ENCODE measurements at regions not wholly inside any gene's neighbourhood (a gene's known extent, or its start where the extent isn't known, plus 50 kb on each side); places are given as distances from the start of the nearest gene placed in this dataset.

DNA sequence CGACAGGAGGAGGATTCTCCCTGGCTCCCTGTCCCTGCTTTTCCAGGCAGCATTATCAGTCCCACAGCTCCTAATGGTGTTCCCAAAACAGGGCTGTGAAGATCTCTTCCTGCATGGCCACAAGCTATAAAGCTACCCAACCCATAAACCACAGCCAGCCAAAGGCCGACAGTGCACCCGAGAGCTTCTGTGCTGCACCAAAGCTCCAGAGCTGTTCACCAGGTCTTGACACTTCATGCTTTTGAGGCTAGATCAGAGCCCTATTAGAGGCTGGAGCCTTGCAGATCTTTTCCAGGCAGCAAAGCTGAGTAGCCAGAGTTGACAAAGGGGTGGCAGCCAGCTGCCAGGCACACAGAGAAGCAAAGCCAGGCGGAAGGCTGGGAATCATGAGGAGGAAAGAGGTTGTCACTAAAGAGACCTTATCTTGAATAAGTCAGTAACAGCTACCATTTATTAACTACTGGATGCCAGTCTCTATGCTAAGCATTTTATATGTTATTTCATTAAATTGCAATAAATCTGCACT lies 180.4 kb downstream of the KATNAL1 start:
- DNase-seq (ENCODE audit: low spot score) = no peak

DNA sequence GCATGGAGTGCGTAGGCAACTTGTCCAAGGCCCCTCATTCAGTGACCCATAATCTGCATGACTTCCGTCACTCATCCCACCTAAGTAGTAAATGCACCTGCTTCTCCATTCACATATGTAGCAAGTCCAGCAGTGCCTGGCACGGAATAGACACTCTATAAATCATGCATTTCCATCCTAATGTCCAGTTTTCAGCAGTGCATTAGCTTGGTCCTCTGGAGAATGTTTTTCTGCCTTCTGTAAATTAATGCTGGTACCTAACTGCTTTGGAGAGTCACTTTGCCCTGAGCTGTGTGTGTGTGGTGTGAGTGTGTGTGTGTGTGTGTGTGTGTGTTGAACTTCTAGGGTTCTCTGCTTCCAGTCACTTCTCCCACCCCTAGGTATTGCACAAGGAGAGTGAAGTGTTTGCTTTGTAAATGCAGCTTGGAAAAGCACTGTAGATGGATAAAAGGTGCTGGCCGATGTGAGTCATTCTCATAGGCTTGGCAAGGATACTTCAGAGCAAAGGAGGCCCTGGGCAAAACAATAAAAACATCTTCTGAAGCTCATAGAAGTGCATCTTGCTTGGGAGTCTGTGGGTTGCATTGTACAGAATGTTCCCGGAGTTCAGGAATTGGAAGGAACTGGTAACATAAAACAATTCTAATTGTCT lies 181.8 kb downstream of the KATNAL1 start:
- no peak for DNase-seq (ENCODE audit: low spot score)

DNA sequence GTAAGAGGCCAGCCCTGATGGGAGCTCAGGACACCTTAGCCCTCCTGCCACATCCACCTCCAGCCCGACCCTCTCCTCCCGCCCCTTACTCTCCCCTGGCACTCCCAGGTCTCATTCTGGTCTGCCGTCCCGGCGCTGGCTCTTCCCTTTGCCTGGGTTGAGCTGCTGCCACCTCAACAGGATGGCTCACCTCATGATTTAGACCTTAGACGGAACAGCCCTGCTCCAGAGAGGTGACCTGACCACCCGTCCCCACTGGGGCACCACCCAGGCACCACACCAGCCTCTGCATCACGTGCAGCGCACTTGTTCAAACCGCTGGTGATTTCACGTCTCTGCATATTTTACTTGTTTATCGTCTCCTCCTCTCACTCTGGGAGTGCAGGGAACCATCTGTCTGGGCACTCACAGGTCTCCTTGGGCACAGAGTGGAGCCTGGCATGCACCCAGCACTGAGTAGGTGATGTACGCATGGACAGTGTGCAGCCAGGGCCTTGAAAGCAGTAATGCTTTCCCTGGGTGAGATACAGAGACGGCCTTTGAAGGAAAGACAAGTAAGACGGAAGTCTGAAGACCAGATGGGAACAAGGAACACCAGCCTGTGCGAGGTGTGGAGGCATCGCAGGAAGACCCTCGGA lies 183.1 kb downstream of the KATNAL1 start:
- no peak for DNase-seq (ENCODE audit: low spot score)

DNA sequence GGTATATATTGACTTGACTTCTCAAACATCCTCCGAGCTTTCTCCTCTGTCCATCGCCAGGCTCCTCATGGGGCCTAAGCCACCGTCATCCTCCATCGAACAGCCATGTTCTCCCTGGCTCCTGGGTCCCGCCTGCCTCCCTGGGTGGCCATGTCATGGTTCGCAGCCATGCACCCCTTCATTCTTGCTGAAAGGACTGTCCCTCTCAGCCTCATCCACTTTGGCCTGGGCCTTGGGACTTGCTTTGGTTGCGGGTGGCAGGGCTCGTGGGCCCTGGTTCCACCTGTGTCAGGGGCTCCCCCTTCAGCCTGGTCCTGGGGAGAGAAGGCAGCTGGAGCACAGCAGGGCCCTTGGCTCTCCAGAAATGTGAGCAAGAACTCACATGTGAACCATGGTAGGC lies 183.8 kb downstream of the KATNAL1 start:
- no peak for DNase-seq (ENCODE audit: low spot score)

DNA sequence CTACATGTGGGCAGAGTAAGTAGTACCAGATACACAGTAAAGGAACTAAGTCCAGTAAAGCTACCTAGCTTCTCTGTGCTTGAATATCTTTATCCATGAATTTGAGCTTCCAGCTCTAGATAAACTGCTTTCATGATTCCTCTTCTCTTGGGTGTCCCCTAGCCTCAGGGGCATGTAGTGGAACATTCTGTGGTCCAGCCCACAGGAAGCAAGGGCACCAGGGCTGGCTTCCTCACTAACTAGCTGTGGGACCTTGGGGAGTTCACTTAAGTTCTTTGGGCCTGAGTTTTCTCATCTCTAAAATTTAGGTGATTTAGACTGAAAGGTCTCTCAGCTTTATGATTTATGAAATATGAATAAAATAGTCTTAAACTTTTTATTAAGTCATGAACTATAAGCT lies 185.7 kb downstream of the KATNAL1 start:
- no peak for DNase-seq (ENCODE audit: low spot score)

DNA sequence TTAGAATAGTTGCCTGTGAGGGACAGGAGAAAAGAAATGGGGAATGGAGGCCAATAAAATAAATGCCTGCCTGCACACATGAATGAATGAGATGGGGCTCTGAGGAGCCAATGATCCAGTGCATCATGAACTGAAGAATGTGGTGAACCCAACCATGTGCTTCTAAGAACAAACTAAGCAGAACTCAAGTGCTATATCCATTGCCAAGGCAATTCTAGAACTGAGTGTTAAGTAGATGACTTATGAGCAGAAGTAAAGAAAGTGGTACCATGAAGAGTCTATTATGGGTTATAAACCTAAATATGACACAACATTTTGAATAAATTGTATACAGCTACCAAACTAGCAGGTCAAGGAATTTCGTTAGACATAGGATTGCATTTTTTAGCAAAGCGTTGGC lies 186.1 kb downstream of the KATNAL1 start:
- no peak for DNase-seq (ENCODE audit: low spot score)

DNA sequence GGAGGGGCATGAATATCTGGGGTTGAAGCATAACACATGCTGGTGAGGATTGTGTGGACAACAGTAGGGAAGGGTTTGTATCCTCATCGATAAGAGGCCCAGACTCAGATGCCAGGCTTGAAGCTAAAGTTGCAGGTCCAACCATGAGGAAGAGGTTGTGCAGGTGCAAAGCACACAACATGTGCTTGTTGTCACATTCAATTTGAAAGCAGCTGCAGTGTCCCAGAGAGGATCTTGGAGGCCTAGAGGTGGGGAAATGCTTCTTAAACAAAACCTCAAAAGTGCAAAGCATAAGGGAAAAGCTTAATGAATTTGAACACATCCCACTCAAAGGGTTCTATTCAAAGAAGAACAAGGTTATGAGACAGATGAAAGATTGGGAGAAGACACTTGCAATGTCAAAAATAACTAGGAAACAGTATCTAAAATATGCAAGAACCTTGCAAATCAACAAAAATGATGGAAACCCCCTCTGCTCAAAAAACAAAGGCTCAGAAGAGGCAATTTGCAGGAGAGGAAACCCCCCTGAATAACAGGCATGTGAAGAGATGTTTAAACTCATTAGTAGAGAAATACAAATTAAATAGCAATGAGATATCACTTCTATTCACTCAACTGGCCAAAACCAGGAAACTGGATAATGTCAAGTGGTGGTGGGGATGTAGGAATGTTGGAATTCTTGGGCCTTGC lies 187.1 kb downstream of the KATNAL1 start:
- no peak for DNase-seq (ENCODE audit: low spot score)

DNA sequence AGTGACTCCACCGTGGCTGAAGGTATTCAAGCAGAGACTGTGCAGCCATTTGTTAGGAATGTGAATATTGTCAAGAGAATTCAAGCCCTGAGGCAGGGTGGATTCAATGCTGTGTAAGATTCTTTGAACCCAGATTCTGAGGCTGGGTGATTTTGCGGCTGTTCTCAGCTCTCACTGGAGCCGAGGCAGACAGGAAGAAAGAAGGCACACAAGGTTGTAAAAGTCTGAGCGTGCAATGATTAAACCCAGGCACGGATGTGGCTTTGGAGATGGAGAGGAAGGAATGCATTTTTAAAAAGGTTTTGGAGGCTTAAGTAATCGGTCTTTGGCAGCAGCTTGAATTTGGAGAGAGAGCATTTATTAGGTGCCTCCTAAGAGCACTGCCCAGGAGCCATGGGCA lies 187.9 kb downstream of the KATNAL1 start:
- no peak for DNase-seq (ENCODE audit: low spot score)

DNA sequence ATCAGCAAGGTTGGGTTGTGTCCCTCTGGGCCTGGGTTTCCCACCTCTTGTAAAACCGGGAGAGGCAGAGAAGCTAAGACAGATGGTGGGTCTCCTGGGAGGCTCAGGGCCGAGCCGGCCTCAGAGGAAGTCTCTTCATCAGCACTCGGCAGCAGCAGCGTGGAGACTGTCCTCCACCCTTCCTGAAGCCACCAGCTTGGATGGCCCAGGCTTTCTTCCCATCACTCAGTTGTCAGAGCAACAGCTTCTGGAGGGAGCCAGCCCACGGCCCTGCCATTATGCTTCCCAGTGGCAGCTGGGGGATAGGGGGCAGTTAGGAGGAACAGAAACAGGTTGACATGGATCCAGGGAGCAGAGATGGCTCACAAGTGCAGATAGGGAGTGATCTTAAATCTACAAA lies 191.0 kb downstream of the KATNAL1 start:
- DNase-seq (ENCODE audit: low spot score) = no peak

DNA sequence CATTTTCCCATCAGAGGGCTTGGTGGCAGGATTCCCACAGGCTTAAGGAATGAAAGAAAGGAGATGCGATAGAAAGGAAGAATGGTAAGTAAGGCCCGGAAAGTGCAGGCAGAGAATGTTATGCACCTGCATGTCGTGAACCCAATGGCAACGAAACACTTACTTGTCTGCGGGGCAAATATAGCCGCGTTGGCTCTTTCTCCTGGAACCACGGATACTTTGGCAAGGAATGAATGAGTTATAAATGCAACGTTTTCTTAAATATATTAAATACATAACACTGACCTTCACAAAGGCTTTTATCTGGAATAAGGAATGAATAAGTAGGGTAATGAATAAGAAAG lies 192.1 kb downstream of the KATNAL1 start:
- DNase-seq (ENCODE audit: low spot score) = no peak

DNA sequence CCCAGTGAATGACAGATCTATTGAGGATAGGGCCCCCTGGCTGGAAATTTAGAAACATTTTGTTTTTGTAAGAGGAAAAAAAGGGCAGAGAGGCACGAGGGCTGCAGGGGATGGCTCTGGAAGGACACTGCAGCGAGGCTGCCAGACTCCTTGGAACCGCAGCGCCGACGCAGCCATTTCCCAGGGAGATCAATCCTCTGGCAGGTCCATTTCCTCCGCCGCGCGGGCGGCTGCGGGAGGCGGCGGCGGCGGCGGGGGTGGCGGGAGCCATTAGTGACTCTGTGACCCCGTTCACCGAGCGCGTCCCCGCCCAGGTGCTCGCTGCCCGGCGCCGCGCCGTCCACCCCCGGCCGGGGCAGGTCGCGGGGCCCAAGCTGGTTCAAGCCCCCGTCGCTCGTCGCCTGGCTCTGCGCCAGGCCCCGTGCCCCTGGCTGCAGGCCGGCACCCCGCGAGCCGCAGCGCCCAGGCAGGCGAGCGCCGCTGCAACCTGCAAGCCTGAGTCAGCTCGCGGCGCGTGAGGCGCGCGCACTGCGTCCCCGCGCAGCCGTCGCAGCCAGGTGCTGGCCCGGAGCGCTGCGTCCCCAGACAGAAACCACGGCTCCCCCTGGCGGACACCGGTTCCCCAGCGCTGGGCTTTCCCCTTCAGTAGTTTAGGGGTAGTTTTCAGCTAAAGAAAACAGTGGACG lies 192.6 kb downstream of the KATNAL1 start:
- peak; percentile 82 for DNase-seq (ENCODE audit: low spot score)

DNA sequence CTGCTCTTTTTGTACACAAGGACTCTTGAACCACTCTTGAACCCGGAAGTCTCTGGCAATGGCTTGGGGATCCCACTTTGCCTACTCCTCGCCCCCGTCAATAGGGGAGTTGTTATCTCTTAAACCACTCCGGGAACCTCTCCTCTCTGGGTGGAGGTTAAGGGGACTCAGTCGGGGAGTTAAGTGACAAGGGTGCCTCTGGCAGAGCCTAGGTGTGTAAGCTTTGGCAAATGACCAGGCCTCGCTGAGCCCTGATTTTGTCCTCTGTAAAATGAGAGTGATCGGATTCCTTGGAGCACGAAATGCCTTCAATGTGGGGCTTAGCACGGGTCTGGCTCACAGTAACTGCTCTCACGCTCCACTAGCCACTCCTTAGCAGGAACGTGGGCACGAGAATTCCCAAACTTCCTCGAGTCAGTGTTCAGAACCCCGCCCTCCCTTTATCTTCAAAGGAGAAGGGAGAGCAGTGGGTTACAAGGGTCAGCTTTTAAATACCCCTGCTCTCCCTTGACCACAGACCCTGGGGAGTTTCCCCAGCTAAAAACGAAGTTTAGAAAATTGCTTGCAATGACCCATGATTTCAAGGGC lies 193.3 kb downstream of the KATNAL1 start:
- DNase-seq (ENCODE audit: low spot score) = no peak

DNA sequence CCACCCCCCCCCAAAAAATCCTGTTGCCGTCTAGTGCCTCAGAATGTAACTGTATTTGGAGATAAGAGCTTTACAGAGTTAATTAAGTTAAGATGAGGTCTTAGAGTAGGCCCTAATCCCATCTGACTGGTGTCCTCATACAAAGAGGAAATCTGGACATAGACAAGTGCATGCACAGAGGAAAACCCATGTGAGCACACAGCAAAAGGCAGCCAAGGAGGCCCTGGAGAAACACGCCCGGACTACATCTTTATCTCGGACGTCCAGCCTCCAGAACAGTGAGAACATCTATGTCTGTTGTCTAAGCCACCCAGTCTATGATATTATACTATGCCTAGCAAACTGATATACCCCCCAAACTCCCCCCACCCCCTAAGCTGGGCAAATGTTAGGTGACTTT lies 193.8 kb downstream of the KATNAL1 start:
- DNase-seq (ENCODE audit: low spot score) = no peak

DNA sequence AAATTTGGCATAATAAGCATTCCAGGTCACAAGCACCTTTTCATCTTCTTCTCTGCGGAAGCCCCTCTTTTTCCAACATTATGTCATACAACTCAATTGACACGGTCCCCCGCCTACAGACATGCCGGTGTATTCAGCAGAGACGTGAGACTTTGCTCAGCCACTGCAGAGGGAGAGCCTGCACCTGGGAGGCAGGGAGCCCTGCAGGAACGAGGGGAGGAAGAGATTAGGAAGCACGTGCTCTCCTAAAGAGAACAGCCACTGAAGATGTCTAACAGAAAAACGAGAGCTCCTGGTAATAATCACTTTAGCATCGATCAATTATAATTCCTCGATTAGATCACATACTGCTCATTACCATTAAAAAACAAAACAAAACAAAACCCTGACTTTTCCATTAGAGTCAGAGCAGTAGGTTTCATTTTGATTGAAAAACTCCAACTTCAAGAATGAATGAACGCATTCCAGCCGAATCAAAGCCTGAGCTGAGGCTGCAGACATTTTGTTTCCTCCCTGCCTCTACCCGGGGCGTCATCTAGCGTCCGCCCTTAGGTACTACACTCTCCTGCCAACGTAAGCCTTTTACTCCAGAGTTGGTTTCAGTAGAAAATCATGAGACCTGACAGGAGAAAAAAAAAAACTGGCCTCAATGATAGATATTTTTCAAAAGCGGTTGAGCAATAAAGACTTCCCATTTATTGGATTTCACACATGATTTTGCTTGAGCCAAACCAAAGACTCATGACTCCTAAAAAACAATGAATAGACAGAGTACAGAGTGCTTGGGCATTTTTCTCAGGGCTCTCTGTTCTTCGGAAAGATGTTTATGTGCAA lies 194.5 kb downstream of the KATNAL1 start:
- peak; percentile 70 for DNase-seq (ENCODE audit: low spot score)

DNA sequence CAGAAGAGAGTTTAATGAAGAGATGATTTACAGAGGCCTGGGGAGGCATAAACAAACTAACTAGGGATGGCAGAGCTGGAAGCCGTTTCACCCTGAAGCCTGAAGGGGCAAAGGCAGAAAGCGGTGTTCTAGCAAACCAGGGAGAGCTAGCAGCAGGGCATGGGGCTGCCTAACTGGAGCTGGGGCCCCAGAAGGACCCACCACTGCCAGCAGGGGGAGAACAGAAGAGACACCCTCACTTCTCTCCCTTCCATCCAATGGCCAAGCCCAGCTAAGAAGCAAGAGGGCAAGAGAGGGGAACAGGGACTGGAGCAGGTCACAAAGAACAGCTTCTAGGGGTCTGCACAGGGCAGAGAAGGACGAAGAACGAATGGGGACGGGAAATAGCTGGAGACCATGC lies 195.5 kb downstream of the KATNAL1 start:
- DNase-seq (ENCODE audit: low spot score) = peak; percentile 30

DNA sequence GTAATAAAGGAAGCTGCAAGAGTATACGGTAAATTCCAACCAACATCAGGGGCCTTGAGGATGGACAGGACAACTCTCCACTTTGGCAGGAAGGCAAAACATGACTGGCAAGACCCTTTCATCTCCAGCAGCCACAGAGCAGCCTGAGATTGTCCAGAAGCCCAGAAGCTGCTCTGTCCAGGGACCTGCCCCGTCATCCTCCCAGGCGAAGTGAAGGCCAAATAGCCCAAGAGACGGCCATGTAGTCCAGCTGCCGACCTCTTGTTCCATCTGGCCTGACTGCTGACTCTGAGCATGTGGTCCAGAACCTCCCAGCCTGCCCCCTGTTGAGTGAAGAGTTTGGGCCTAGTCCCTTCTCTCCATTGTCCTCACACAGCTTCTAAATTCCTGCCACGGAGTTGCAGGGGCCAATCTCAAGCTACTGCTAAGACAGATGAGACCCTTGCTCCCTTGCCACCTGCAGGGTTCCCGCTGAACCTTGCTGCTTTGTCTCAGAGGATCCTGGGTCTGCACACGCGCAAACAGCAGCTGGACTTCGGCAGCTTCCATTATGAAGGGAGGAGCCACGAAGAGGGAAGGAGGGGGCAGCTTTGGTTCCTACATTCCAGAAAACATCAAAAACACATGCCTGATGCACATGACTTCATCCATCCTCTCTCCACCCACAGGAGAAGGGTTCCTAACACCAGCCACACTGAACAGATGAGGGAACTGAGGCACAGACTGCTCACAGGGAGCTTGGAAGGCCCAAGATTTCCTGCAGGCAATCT lies 196.9 kb downstream of the KATNAL1 start:
- no peak for DNase-seq (ENCODE audit: low spot score)

DNA sequence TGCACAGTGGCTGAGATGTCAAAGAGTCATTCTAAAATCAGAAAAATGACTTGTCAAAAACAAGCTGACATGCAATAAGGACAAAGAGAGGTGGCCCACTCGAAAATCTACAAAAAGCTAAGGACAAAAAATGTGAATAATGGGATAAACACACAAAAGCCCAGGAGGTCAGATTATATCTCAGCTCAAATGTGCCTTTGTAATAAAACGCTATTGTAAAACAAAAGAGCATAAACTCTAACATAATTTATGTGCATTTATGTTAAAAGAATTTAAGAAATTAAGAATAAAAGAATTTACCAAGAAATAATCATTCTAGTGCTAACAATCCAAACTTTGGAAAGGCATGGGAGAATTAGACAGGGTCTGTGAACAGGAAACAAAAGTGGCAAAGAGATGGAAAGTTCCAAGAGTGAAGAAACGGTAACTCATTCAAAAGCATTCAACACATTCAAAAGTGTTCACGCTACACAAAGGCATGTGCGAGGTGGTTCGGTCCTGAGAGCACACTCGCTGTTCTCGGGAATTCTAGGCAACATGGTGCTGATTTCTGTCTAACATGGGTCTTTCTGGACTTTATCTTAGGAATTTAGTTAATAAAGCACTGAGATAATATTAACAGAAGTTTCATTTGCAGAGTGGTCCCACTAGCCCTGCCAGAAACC lies 197.7 kb downstream of the KATNAL1 start:
- no peak for DNase-seq (ENCODE audit: low spot score)

DNA sequence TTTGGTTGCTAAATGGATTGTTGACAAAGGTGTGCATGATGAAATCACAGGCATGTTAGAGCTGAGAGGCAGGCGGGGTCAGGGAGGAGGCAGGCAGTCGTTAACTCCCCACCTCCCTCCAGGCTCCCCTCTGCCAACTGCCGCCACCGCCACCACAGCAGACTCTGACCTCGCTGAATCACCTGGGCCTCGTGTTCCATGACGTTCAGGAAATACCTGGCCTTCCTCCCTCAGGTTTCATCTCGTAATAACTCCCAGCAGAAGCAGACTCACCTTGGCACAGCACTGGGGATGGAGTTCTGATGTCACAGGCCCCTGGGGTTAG lies 198.5 kb downstream of the KATNAL1 start:
- DNase-seq (ENCODE audit: low spot score) = peak; percentile 51

DNA sequence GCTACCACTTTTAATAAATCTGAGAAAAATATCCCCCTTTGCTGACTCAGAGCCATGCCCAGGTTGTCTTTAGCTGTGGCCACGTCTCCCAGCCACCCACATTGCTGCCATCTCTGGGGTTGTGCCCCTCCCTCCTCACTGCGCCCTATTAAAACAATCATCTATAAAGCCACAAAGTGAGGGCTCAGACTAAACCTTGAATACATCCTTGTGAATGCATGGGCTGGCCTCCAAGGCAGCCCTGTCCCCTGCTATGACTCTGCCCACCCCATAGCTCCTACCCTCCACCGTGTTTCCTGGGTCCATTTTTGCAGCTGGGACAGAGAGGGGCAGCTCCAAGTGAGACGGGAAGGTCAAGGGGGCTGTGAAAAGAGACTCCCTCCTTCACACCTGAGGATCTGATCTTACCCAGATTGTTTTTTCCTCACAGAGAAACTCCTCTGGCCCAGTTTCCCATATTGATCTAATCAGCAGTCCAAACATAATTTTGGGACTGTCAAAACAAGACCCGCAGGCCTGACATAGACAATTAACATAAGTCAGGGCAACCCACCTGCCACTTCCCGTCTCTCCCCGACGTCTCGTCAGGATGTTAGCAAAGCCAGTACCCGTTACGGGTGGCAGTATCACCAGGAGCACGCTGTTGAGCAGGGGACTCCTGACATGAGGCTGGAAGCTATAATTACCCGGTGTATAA lies 199.0 kb downstream of the KATNAL1 start:
- no peak for DNase-seq (ENCODE audit: low spot score)
